OCI-LY1 (cell line): ENCODE measurements at regions not wholly inside any gene's neighbourhood (a gene's known extent, or its start where the extent isn't known, plus 50 kb on each side); places are given as distances from the start of the nearest gene placed in this dataset.
"Not testable (repeated sequence)": the region's sequence is repeated elsewhere in the genome, so short reads cannot be mapped to it uniquely, and the experiment has no call there.

Source experiments
- H2AFZ ChIP-seq: fragments of 200-600 bp; sonication (generic), shearing (Covaris generic); 2 replicates; pipeline ENCODE4 v1.6.0; 2014; ENCODE audit warnings: antibody characterized with exemption, mild to moderate bottlenecking, low read length
- H3F3A ChIP-seq: fragments of 200-600 bp; sonication (generic), shearing (Covaris generic); 2 replicates; pipeline ENCODE4 v1.6.0; 2014; ENCODE audit warnings: mild to moderate bottlenecking, antibody characterized with exemption, low read length, moderate library complexity; ENCODE audit not compliant: insufficient read depth
- H3K27ac ChIP-seq: fragments of 200-600 bp; sonication (generic); 2 replicates; pipeline ENCODE4 v1.5.1; 2014; ENCODE audit warnings: low read length, mixed run types, mild to moderate bottlenecking, low read depth; ENCODE audit not compliant: poor library complexity, severe bottlenecking
- H3K27me3 ChIP-seq: fragments of 200-600 bp; sonication (generic); 2 replicates; pipeline ENCODE4 v1.6.0; 2014; ENCODE audit warnings: antibody characterized with exemption, mild to moderate bottlenecking, low read length, moderate library complexity; ENCODE audit not compliant: insufficient read depth
- H3K36me3 ChIP-seq: fragments of 200-600 bp; sonication (generic); 2 replicates; pipeline ENCODE4 v1.6.1; 2014; ENCODE audit warnings: mild to moderate bottlenecking, antibody characterized with exemption, low read length, moderate library complexity, mixed read lengths; ENCODE audit not compliant: insufficient read depth
- H3K4me1 ChIP-seq: fragments of 200-600 bp; sonication (generic); 2 replicates; pipeline ENCODE4 v1.5.1; 2014; ENCODE audit warnings: mild to moderate bottlenecking, low read length, moderate library complexity; ENCODE audit not compliant: insufficient read depth, severe bottlenecking
- H3K4me2 ChIP-seq: fragments of 200-600 bp; sonication (generic), shearing (Covaris generic); 2 replicates; pipeline ENCODE4 v1.6.1; 2014; ENCODE audit warnings: low read length
- H3K4me3 ChIP-seq: fragments of 200-600 bp; sonication (generic); 2 replicates; pipeline ENCODE4 v1.5.1; 2014; ENCODE audit warnings: low read length, low read depth, mild to moderate bottlenecking, mixed read lengths; ENCODE audit not compliant: poor library complexity, severe bottlenecking
- H3K79me2 ChIP-seq: fragments of 200-600 bp; shearing (Covaris generic); 2 replicates; pipeline ENCODE4 v1.6.1; 2016; ENCODE audit warnings: mixed run types, low read length, mixed read lengths; ENCODE audit not compliant: insufficient read depth
- H3K9ac ChIP-seq: fragments of 200-600 bp; sonication (generic), shearing (Covaris generic); 2 replicates; pipeline ENCODE4 v1.6.1; 2014; ENCODE audit warnings: mild to moderate bottlenecking, low read length, mixed read lengths
- H3K9me2 ChIP-seq: fragments of 200-600 bp; sonication (generic), shearing (Covaris generic); 2 replicates; pipeline ENCODE4 v1.6.1; 2014; ENCODE audit warnings: low read depth, mild to moderate bottlenecking, low read length, mixed read lengths
- H3K9me3 ChIP-seq: fragments of 200-600 bp; shearing (Covaris generic); 2 replicates; pipeline ENCODE4 v1.6.1; 2014; ENCODE audit warnings: low read length, mixed read lengths
- H4K20me1 ChIP-seq: fragments of 200-600 bp; sonication (generic), shearing (Covaris generic); 2 replicates; pipeline ENCODE4 v1.6.0; 2016; ENCODE audit warnings: mild to moderate bottlenecking, low read length; ENCODE audit not compliant: insufficient read depth
- CTCF ChIP-seq: fragments of 200-600 bp; sonication (generic), shearing (Covaris generic); IDR thresholded peaks from 2 replicates; pipeline ENCODE4 v1.5.1; 2017; ENCODE audit warnings: mild to moderate bottlenecking, antibody characterized with exemption, low read length, moderate library complexity, mixed read lengths
- EZH2 ChIP-seq: fragments of 200-600 bp; sonication (generic), shearing (Covaris generic); IDR thresholded peaks from 2 replicates; pipeline ENCODE4 v1.8.0; 2017; ENCODE audit warnings: borderline replicate concordance, mixed run types, mild to moderate bottlenecking, antibody characterized with exemption, low read length, moderate library complexity, mixed read lengths

- no peaks in the 10 kb centered on the region for H3K9me2 ChIP-seq
- H3K27ac ChIP-seq, result no peak overlapping the region
- no peaks in the 10 kb centered on the region for H4K20me1 ChIP-seq
- no peak overlapping the region for H3K4me2 ChIP-seq
- no peaks in the 10 kb centered on the region for H3F3A ChIP-seq
- H3K4me1 ChIP-seq, result no peaks in the 10 kb centered on the region
- no peaks in the 10 kb centered on the region for H3K79me2 ChIP-seq
- H2AFZ ChIP-seq, result no peak overlapping the region
- H3K27me3 ChIP-seq, result no peaks in the 10 kb centered on the region
- H3K4me3 ChIP-seq, result no peak overlapping the region
- H3K9ac ChIP-seq, result no peak overlapping the region
- TF ChIP-seq EZH2 (no peak), CTCF (no peak)
- H3K9me3 ChIP-seq, result no peaks in the 10 kb centered on the region
- H3K36me3 ChIP-seq, result no peaks in the 10 kb centered on the region
Measured at GRCh38 chr7:121530227-121531174, 134.4 kb upstream of the FAM3C start.

GRCh38 chr7:121529003-121529402, 132.9 kb upstream of the FAM3C start:
- Histone ChIP-seq H3K4me2 (no peak overlapping the region), H4K20me1 (no peaks in the 10 kb centered on the region), H3K9me3 (no peaks in the 10 kb centered on the region), H3K9ac (no peak overlapping the region), H3K4me1 (no peaks in the 10 kb centered on the region), H3K79me2 (no peaks in the 10 kb centered on the region), H3K27ac (no peak overlapping the region), H2AFZ (no peak overlapping the region), H3K27me3 (no peaks in the 10 kb centered on the region), H3K36me3 (no peaks in the 10 kb centered on the region), H3K4me3 (no peak overlapping the region), H3K9me2 (no peaks in the 10 kb centered on the region), H3F3A (no peaks in the 10 kb centered on the region)
- TF ChIP-seq CTCF, result no peak
- no peak for TF ChIP-seq EZH2

GRCh38 chr7:121526210-121526609, 130.1 kb upstream of the FAM3C start:
- not testable (repeated sequence) for H4K20me1 ChIP-seq, H3K4me1 ChIP-seq, H3K36me3 ChIP-seq, H2AFZ ChIP-seq, H3K79me2 ChIP-seq, H3F3A ChIP-seq, H3K4me3 ChIP-seq, H3K9me3 ChIP-seq, H3K27ac ChIP-seq, H3K9ac ChIP-seq, H3K4me2 ChIP-seq, H3K9me2 ChIP-seq, H3K27me3 ChIP-seq
